CD4-positive, alpha-beta T cell treated with Interferon gamma for 1 hour (primary cell): ENCODE measurements at regions not wholly inside any gene's neighbourhood (a gene's known extent, or its start where the extent isn't known, plus 50 kb on each side); places are given as distances from the start of the nearest gene placed in this dataset.
"Not testable (repeated sequence)": the region's sequence is repeated elsewhere in the genome, so short reads cannot be mapped to it uniquely, and the experiment has no call there.

Experiments used
- DNase-seq: peaks from one replicate; pipeline ENCODE4 v3.0.0-alpha.2; 2020

- no peak for DNase-seq
Observed at GRCh38 chr6:43932259-43933147, 162.5 kb downstream of the VEGFA start.

GRCh38 chr6:43931201-43931600 is 161.2 kb downstream of the VEGFA start:
- no peak for DNase-seq

GRCh38 chr6:43930440-43931154 is 160.6 kb downstream of the VEGFA start:
- DNase-seq, result no peak

- DNase-seq, result no peak
Observed at GRCh38 chr6:43929511-43929910, 159.5 kb downstream of the VEGFA start.

GRCh38 chr6:43927532-43928210 is 157.7 kb downstream of the VEGFA start:
- peak; percentile 9 for DNase-seq

GRCh38 chr6:43926634-43927531 is 156.9 kb downstream of the VEGFA start:
- DNase-seq, result no peak

GRCh38 chr6:43925636-43926139 is 155.7 kb downstream of the VEGFA start:
- not testable (repeated sequence) for DNase-seq

- peak; percentile 61 for DNase-seq
Observed at GRCh38 chr6:43924222-43924702, 154.3 kb downstream of the VEGFA start.

GRCh38 chr6:43923376-43924221 is 153.6 kb downstream of the VEGFA start:
- no peak for DNase-seq

- no peak for DNase-seq
Observed at GRCh38 chr6:43922426-43923375, 152.7 kb downstream of the VEGFA start.

- DNase-seq, result no peak
Observed at GRCh38 chr6:43921548-43922425, 151.8 kb downstream of the VEGFA start.

GRCh38 chr6:43921039-43921438 is 151.0 kb downstream of the VEGFA start:
- no peak for DNase-seq

- no peak for DNase-seq
Observed at GRCh38 chr6:43919774-43920173, 149.8 kb downstream of the VEGFA start.

GRCh38 chr6:43917878-43918382 is 147.9 kb downstream of the VEGFA start:
- no peak for DNase-seq

- DNase-seq, result no peak
Observed at GRCh38 chr6:43916924-43917877, 147.2 kb downstream of the VEGFA start.

- DNase-seq, result no peak
Observed at GRCh38 chr6:43915986-43916923, 146.2 kb downstream of the VEGFA start.
